ENCODE measurements at regions not wholly inside any gene's neighbourhood (a gene's known extent, or its start where the extent isn't known, plus 50 kb on each side); places are given as distances from the start of the nearest gene placed in this dataset.

GRCh38 chr21:27132266-27132665 is 165.4 kb upstream of the ADAMTS5 start:
- WGBS (ENCODE audit: insufficient coverage) = 81% methylated on average over 1 of the region's 2 CpGs
- Histone ChIP-seq H3K27ac (ENCODE audit: low read length in 2 of 2) (no peak overlapping the region), H3K9ac (ENCODE audit: low read length) (no peak overlapping the region), H4K20me1 (ENCODE audit: control insufficient read depth, insufficient read depth, low read length, poor library complexity, severe bottlenecking) (no peaks in the 10 kb centered on the region), H2AFZ (ENCODE audit: insufficient read depth, low read depth, low read length, poor library complexity, severe bottlenecking) (no peak overlapping the region), H3K36me3 (replicated peaks in 1 of 2; ENCODE audit: control extremely low read depth in 1 of 2, control insufficient read depth in 1 of 2, extremely low read depth in 1 of 2, insufficient read depth in 2 of 2, low read length in 1 of 2) (no peaks in the 10 kb centered on the region), H3K4me2 (replicated peaks; ENCODE audit: low read depth, low read length, poor library complexity, severe bottlenecking) (no peak overlapping the region), H3K4me3 (ENCODE audit: control extremely low read depth in 1 of 5, extremely low read depth in 1 of 5, insufficient read depth in 1 of 5, low read depth in 2 of 5, low read length in 4 of 5) (no peak overlapping the region), H3K27me3 (replicated peaks in 1 of 4; ENCODE audit: control extremely low read depth in 1 of 4, control insufficient read depth in 3 of 4, insufficient read depth in 4 of 4, low read length in 3 of 4) (no peaks in the 10 kb centered on the region), H3K9me3 (ENCODE audit: control extremely low read depth in 1 of 3, control insufficient read depth in 2 of 3, insufficient read depth in 1 of 3, low read length in 2 of 3) (no peaks in the 10 kb centered on the region), H3K79me2 (ENCODE audit: control insufficient read depth, insufficient read depth, low read length) (no peaks in the 10 kb centered on the region), H3K4me1 (ENCODE audit: control insufficient read depth in 2 of 2, insufficient read depth in 2 of 2, low read length in 2 of 2) (no peaks in the 10 kb centered on the region)
- ATAC-seq (ENCODE audit: low read depth) = no peak
- no peaks in the 10 kb centered on the region for H3K27me3 Mint-ChIP-seq
- no peak overlapping the region for H3K27ac Mint-ChIP-seq
- ChIA-PET CTCF (no interaction called here), POLR2A (no interaction called here)
- no peak overlapping the region for H3K4me3 Mint-ChIP-seq
- no peaks in the 10 kb centered on the region for H3K4me1 Mint-ChIP-seq
- peaks cover 5% of the 10 kb centered on the region for H3K9me3 Mint-ChIP-seq (ENCODE audit: insufficient read depth)
- intact Hi-C loops (cut with micrococcal nuclease) = no loop called here
- no peak for DNase-seq
- TF ChIP-seq EZH2 (IDR thresholded peaks at IDR 0.05; ENCODE audit: borderline replicate concordance, insufficient read depth, low read depth, low read length, poor library complexity, severe bottlenecking) = no peak
- TF ChIP-seq CTCF (IDR thresholded peaks at IDR 0.05) = no peak

- no peak overlapping the region for H3K4me3 ChIP-seq (ENCODE audit: control extremely low read depth in 1 of 5, extremely low read depth in 1 of 5, insufficient read depth in 1 of 5, low read depth in 2 of 5, low read length in 4 of 5)
- intact Hi-C loops (cut with micrococcal nuclease) = no loop called here
- H3K9me3 Mint-ChIP-seq (ENCODE audit: insufficient read depth) = peaks cover 5% of the 10 kb centered on the region
- no peak overlapping the region for H3K27ac Mint-ChIP-seq
- no peak overlapping the region for H3K4me2 ChIP-seq (replicated peaks; ENCODE audit: low read depth, low read length, poor library complexity, severe bottlenecking)
- no peak overlapping the region for H2AFZ ChIP-seq (ENCODE audit: insufficient read depth, low read depth, low read length, poor library complexity, severe bottlenecking)
- TF ChIP-seq EZH2 (IDR thresholded peaks at IDR 0.05; ENCODE audit: borderline replicate concordance, insufficient read depth, low read depth, low read length, poor library complexity, severe bottlenecking) = no peak
- no peak for TF ChIP-seq CTCF (IDR thresholded peaks at IDR 0.05)
- ChIA-PET POLR2A (no interaction called here), CTCF (no interaction called here)
- no peak overlapping the region for H3K9ac ChIP-seq (ENCODE audit: low read length)
- no peaks in the 10 kb centered on the region for H3K79me2 ChIP-seq (ENCODE audit: control insufficient read depth, insufficient read depth, low read length)
- H3K27me3 Mint-ChIP-seq = no peaks in the 10 kb centered on the region
- H3K4me3 Mint-ChIP-seq = no peak overlapping the region
- H3K36me3 ChIP-seq (replicated peaks in 1 of 2; ENCODE audit: control extremely low read depth in 1 of 2, control insufficient read depth in 1 of 2, extremely low read depth in 1 of 2, insufficient read depth in 2 of 2, low read length in 1 of 2) = no peaks in the 10 kb centered on the region
- no peaks in the 10 kb centered on the region for H3K4me1 Mint-ChIP-seq
- 94% methylated on average over 2 of the region's 3 CpGs for WGBS (ENCODE audit: insufficient coverage)
- ATAC-seq (ENCODE audit: low read depth) = no peak
- H4K20me1 ChIP-seq (ENCODE audit: control insufficient read depth, insufficient read depth, low read length, poor library complexity, severe bottlenecking) = no peaks in the 10 kb centered on the region
- H3K27me3 ChIP-seq (replicated peaks in 1 of 4; ENCODE audit: control extremely low read depth in 1 of 4, control insufficient read depth in 3 of 4, insufficient read depth in 4 of 4, low read length in 3 of 4) = no peaks in the 10 kb centered on the region
- no peaks in the 10 kb centered on the region for H3K9me3 ChIP-seq (ENCODE audit: control extremely low read depth in 1 of 3, control insufficient read depth in 2 of 3, insufficient read depth in 1 of 3, low read length in 2 of 3)
- H3K4me1 ChIP-seq (ENCODE audit: control insufficient read depth in 2 of 2, insufficient read depth in 2 of 2, low read length in 2 of 2) = no peaks in the 10 kb centered on the region
- no peak overlapping the region for H3K27ac ChIP-seq (ENCODE audit: low read length in 2 of 2)
- no peak for DNase-seq
These were observed 163.3 kb upstream of the ADAMTS5 start for GRCh38 chr21:27130154-27130553.
